ENCODE measurements at regions not wholly inside any gene's neighbourhood (a gene's known extent, or its start where the extent isn't known, plus 50 kb on each side); places are given as distances from the start of the nearest gene placed in this dataset.
"Not testable (repeated sequence)": the region's sequence is repeated elsewhere in the genome, so short reads cannot be mapped to it uniquely, and the experiment has no call there.

- no peak for DNase-seq (ENCODE audit: low read depth in 2 of 2)
These were observed 464.8 kb downstream of the BTG1 start for GRCh38 chr12:91680864-91681263.

- DNase-seq (ENCODE audit: low read depth in 2 of 2) = no peak
These were observed 468.1 kb downstream of the BTG1 start for GRCh38 chr12:91677556-91677955.

GRCh38 chr12:91675401-91675800 lies 470.2 kb downstream of the BTG1 start:
- no peak for DNase-seq (ENCODE audit: low read depth in 2 of 2)

GRCh38 chr12:91672130-91672529 lies 473.5 kb downstream of the BTG1 start:
- no peak for DNase-seq (ENCODE audit: low read depth in 2 of 2)

- no peak for DNase-seq (ENCODE audit: low read depth in 2 of 2)
These were observed 478.0 kb downstream of the BTG1 start for GRCh38 chr12:91667694-91668093.

GRCh38 chr12:91663744-91664143 lies 481.1 kb upstream of the DCN start:
- DNase-seq (ENCODE audit: low read depth in 2 of 2) = no peak

GRCh38 chr12:91663310-91663709 lies 480.7 kb upstream of the DCN start:
- no peak for DNase-seq (ENCODE audit: low read depth in 2 of 2)

GRCh38 chr12:91662021-91662420 lies 479.4 kb upstream of the DCN start:
- no peak for DNase-seq (ENCODE audit: low read depth in 2 of 2)

GRCh38 chr12:91657032-91657431 lies 474.4 kb upstream of the DCN start:
- DNase-seq (ENCODE audit: low read depth in 2 of 2) = no peak

GRCh38 chr12:91655966-91656365 lies 473.3 kb upstream of the DCN start:
- no peak for DNase-seq (ENCODE audit: low read depth in 2 of 2)

GRCh38 chr12:91654087-91654486 lies 471.5 kb upstream of the DCN start:
- DNase-seq (ENCODE audit: low read depth in 2 of 2) = no peak

- DNase-seq (ENCODE audit: low read depth in 2 of 2) = no peak
These were observed 469.1 kb upstream of the DCN start for GRCh38 chr12:91651728-91652127.

GRCh38 chr12:91643763-91644162 lies 461.1 kb upstream of the DCN start:
- no peak for DNase-seq (ENCODE audit: low read depth in 2 of 2)

GRCh38 chr12:91640021-91640420 lies 457.4 kb upstream of the DCN start:
- DNase-seq (ENCODE audit: low read depth in 2 of 2) = no peak

- no peak for DNase-seq (ENCODE audit: low read depth in 2 of 2)
These were observed 456.7 kb upstream of the DCN start for GRCh38 chr12:91639327-91639726.

- no peak for DNase-seq (ENCODE audit: low read depth in 2 of 2)
These were observed 455.4 kb upstream of the DCN start for GRCh38 chr12:91637789-91638624.

GRCh38 chr12:91636721-91637120 lies 454.1 kb upstream of the DCN start:
- no peak for DNase-seq (ENCODE audit: low read depth in 2 of 2)

- not testable (repeated sequence) for DNase-seq (ENCODE audit: low read depth in 2 of 2)
These were observed 451.7 kb upstream of the DCN start for GRCh38 chr12:91634386-91634713.

- DNase-seq (ENCODE audit: low read depth in 2 of 2) = peak in 1 of 2 donors; percentile 32
These were observed 451.2 kb upstream of the DCN start for GRCh38 chr12:91633734-91634357.

- no peak for DNase-seq (ENCODE audit: low read depth in 2 of 2)
These were observed 450.6 kb upstream of the DCN start for GRCh38 chr12:91633206-91633605.

- no peak for DNase-seq (ENCODE audit: low read depth in 2 of 2)
These were observed 449.6 kb upstream of the DCN start for GRCh38 chr12:91632042-91632786.

GRCh38 chr12:91630596-91631293 lies 448.1 kb upstream of the DCN start:
- no peak for DNase-seq (ENCODE audit: low read depth in 2 of 2)

Data from stimulated activated CD8-positive, alpha-beta memory T cell treated with anti-CD3 and anti-CD28 coated beads, Interleukin-7, amount 100 ng/mL, for 4 hours (primary cell).